Esophagus squamous epithelium (tissue), 4 donors: ENCODE measurements at regions not wholly inside any gene's neighbourhood (a gene's known extent, or its start where the extent isn't known, plus 50 kb on each side); places are given as distances from the start of the nearest gene placed in this dataset.
"Not testable (repeated sequence)": the region's sequence is repeated elsewhere in the genome, so short reads cannot be mapped to it uniquely, and the experiment has no call there.

Experiments used
- CTCF ChIP-seq, 6 experiments: fragments of 450-650 bp in 4 of 6; fragments of 200-600 bp in 2 of 6; sonication (generic) in 2 of 6; IDR thresholded peaks; one replicate each; pipeline ENCODE4 v1.5.1; 2016 to 2019; ENCODE audit warnings: antibody characterized with exemption in 6 of 6, mild to moderate bottlenecking in 4 of 6, moderate library complexity in 4 of 6
- POLR2A ChIP-seq, 4 donors: fragments of 450-650 bp; IDR thresholded peaks; one replicate each; pipeline ENCODE4 v1.6.1; 2017; ENCODE audit warnings: antibody characterized with exemption in 4 of 4, mild to moderate bottlenecking in 4 of 4, moderate library complexity in 3 of 4

GRCh38 chr15:59887870-59888269, 116.2 kb upstream of the FOXB1 start:
- not testable (repeated sequence) for TF ChIP-seq CTCF, POLR2A (IDR thresholded peaks at IDR 0.05)
